GM19023 (cell line): ENCODE measurements at regions not wholly inside any gene's neighbourhood (a gene's known extent, or its start where the extent isn't known, plus 50 kb on each side); places are given as distances from the start of the nearest gene placed in this dataset.

Experiments
- ATAC-seq: cut with Tn5 transposase; IDR thresholded peaks from one replicate; pipeline ENCODE4 v1.9.1; 2021; ENCODE audit warnings: mild to moderate bottlenecking, moderate library complexity; ENCODE audit not compliant: unreplicated experiment

DNA sequence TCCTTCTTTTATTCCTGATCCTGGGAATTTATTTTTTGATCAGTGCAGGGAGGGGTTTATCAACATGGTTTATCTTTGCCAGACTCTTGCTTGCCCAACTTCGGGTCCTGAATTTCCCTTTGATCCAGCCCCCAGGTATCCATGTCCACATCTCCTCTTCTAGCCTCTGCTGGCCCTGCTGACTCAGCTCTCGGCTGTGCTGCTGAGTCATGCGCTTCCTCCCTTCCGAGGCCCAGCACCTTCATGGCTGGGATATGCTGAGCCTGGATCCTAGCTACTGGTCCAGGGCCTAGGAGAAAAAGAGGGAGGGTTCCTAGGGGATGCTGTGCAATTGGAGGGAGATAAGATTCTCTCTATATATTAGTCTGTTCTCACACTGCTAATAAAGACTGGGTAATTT is 380.7 kb upstream of the SHH start:
- no peak for ATAC-seq

DNA sequence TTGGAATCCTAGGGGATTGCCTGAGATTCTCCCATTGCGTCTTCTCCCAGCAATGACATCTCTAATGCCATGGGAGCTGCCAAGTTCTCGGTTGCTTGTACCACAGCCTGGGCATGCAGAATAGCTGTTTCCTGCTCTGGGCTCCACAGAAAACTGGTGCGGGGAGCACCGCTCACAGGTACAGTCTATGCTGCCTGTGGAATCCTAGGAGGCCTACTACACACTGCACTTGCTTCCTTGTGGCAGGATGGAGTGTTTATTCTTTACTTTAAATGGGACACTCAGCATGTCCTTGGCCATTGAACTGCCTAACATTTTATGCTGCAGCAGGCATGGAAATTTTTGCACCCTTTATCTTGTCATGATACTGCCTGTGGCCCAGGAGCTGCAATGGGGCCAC is 378.8 kb upstream of the SHH start:
- ATAC-seq, result no peak

DNA sequence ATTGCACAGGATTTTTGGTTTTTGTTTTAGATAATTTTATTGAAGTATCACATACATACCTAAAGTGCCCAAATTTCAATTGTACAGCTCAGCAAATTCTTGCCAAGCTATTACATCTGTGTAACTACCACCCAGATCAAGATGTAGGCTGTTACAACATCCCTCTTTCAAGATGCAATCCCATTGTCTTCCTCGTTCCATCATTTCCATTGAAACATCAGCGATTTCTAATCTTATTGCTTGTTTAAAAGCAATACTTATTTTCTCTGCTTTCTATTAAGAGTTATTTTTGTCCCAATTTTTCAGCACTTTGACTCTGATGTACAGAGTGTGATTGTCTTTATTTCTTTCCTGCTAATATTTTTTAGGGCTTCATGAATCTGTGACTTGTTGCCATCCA is 372.8 kb upstream of the SHH start:
- ATAC-seq, result no peak

DNA sequence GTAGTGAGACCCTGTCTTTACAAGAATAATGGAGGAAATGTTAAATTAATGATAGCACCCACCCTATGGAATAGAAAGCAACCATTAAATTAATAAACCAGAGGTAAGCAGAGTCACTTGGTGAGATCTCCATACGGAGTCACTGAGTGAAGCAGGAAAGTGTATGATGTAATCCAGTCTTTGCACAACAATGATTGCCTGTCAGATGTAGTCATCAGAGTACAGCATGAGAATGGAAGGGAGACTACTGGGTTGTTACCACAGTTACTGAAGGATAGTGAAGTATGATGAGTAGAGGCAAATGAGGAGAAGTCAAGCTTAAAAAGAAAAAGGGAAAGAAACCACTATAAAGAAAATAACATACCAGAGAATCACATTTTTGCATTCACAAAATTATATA is 371.9 kb upstream of the SHH start:
- ATAC-seq, result no peak

DNA sequence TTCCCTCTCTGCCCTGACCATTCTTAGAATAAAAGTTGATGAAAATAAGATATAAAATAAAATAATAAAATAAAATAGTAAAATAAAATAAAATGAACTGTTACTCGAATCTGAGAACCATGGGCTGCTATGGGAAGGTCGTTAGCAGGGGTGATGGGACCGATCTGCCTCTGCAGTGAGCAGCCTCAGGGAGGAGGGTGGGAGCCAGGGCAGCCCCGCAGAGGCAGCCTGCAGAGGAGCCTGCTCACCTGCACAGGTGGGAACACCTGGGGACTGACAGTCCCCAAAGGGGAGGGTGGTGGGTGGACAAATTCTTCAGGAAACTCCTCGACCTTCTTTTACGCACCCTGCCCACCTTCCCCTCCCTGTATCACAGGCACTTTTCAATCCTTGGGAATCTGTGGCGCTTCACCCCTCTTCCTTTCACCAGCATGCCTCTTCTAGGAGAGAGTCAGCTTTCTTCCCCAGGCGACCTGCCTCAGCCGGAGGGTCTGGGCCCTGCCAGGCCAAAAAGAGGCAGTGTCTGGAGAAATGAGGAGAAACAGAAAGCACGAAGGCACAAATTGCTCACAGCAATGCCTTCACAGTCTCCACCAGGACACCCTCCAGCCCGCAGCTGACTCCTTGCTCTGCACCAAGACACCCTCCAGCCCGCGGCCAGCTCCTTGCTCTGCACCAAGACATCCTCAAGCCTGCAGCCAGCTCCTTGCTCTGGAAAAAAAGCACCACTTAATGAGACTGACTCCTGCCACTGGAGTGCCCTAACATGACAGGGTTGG is 368.4 kb upstream of the SHH start:
- ATAC-seq, result no peak

DNA sequence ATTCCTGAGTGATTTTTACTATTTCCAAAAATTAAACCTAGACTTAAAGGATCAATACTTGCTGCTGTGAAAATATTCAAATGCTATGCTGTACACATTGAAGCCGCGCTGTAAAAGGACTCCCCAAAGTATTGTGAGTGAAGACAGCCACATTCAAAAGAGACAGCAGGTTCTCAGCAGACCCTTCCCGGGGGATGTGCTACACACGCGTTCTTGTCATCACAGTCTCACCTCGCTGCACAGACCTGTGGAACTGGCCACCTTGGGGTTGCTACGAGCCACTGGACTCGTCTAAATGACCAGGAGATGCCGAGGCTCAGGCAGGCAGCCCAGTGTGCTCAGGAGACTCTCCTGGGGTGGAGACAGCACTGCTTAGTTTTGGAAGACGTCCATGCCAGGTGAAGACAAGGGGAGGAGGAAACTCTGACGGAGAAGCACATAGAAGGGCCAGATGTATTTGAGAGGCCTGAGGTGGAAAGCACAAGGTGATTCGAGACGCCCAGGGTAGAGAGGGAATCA is 367.7 kb upstream of the SHH start:
- ATAC-seq, result no peak

DNA sequence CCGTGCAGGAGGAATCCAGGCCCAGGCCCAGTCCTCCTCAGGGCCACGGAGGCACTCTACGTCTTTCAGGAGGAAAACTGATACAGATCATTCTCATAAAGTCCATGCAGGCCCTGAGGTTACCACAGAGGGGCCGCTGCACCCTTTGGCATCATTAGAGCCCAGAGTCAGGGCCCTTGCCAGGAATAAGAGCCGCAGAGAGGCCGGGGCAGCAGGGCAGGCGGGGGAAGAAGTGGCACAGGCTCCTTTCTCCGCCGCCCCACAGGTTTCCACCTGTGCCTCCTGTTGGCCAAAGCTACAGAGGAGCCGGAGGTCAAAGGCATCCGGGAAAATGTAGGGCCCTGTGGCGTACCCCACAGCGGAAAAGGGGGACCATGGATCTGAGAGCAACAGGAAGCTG is 366.6 kb upstream of the SHH start:
- no peak for ATAC-seq

DNA sequence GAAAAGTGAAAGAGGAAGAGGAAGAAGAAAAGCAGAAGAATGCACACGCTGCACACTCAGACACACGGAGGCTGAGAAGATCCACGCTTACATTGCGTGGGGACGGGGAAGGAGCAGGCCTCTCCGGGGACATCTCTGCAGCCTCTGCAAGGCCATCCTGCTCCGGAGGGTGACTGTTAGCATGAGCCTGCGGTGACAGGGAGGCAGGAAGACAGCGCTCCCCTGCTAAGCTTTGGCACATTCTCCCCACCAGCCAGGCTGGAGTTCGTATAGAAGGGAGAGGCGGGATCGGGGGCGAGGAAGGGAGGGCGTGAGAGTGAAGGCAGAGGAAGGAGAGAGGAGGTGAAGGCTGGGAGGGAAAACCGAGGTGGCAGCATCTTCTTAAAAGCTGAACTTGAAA is 366.0 kb upstream of the SHH start:
- ATAC-seq, result no peak

DNA sequence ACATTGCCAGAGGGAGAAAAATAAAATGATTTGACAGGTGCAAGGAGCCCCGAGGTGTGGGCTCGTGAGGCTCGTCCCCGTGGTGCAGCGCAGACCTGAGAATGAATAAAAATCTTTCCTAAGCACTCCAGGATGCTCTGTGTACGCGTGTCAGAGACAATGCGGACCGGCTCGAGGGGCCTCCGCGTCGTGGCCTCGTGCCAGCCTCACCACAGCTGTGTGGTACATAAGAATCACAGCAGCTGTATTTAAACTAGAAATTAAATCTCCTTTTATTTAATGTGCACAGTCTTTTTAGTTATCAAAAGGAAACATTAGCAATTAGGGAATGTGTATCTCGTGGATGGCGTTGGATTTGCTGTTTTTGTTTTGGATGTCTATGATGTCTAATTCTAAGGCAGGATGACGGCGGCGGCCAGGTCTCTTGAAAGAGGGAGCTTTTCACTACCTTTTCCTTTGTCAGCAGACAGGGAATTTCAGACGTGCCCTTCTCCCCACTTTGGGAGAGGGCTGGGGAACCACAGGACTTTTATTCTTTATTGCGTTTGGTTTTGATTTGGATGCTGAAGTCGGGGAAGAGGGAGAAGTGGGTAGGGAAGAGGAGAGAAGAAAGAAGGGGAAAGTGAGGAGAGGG is 365.3 kb upstream of the SHH start:
- no peak for ATAC-seq

DNA sequence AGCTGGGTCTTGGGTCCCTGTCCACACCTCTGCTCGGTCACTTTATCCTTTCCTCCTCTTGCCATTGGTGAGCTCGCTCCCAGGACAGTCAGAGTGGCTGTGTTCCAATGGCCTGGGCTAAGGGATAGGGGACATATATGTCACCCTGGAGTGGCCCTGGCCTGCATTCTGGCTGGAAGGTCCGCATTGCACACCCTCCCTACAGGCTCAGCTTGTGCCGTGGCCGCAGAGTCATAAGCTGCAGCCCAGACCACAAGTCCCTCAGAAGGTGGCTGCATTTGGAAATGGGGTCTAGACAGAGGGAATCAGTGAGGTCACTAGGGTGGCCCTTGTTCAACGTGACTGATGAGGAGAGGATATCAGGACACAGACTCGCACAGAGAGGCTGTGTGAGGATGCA is 363.8 kb upstream of the SHH start:
- ATAC-seq, result no peak

DNA sequence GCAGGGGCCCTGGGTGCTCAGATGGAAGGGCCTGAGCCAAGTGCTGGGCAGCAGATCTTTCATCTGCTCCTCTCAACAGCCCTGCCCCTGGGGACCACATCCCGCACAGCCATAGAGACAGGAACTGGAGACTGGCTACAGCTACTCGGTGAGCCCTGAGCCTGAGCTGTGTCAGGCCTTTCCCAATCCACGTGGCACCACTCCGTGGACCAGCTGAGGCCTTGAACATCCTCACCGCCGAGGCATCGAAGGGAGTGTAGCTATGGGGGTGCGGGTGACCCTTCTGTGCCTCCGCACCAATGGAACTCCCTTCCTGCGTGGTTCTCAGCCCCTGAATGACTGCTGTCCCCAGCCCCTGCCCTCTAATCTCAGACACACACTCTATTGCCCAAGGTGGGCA is 362.7 kb upstream of the SHH start:
- no peak for ATAC-seq

DNA sequence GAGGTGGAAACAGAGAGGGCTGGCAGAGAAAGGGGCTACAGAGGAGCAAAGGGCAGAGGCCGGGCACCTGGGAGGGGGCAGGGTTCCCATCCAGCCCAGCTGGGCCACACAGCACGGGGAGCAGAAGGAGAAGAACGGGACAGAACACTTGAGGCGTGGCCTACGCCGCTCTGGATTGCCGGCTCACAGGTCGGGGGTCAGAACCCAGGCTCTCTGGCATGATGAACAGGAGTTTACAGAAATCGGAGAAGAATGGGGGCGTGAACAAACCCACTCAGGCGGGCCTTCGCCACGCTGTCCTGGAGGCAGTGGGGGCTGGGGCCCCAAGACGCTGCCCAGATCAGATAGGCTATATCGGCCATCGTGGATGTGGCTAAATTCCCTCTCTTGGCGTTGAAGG is 362.2 kb upstream of the SHH start:
- ATAC-seq, result no peak

DNA sequence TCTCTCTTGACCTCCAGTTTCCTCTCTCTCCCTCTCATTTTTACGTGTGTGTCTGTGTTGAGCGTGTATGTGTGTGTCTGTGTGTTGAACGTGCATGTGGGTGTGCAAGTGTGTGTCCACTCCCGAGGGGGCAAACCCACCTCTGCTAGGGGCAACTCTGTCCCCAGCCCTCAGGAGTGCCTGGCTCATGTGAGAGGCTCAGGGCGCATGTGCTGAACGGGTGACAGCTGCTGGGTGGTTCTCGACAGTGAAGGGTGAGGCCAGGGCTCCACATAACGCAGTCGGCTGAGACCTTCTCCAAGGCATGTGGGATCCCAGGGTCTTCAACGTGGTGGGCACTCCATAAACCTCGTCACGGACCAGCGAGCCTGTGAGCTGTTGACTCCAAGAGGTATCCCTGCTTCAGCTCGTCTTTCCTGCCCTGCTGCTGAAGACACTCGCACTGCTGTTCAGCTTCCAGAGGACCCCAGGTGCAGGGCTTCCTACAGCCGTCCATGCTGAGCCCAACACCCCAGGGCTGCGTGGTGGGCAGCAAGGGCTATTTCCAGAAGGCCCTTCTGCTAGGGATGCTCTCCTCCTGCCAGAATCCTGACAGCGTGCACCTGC is 361.6 kb upstream of the SHH start:
- no peak for ATAC-seq

DNA sequence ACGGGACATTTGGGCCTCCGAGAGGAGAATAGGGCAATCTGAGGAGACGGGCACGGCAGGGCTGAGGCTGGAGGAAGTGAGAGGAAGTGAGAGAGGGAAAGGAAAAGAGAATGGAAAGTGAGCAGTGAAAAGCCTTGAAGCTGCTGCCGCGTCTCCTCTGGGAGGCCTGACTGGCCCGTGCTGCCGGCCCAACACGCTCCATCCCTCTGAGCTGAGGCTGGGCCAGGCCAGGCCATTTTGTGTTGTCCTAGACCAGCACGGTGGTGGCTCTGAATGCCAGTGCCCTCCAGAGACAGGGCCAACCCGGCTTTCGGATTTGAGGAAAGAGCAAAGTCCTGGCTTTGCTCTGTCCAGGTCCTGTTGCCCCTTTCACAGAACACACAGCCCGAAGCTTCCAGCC is 361.1 kb upstream of the SHH start:
- ATAC-seq, result no peak

DNA sequence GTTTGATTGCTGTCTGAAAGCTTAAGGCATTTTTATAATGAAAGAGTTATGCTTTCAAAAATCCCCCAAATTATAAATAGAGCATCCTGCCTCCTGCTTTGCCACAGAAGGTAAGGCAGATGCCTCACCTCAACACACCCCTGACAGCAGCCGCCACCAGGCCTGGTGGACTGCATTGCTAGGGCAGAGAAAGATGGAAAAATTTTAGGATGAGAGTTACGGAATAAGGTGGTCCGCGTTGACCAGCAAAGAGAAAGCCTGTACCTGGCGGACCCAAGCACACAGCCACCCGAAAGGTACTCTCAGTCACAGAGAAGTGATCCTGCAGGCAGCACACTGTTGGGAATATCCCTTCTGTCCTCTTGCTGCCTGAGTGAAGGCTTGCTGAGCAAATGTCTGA is 360.4 kb upstream of the SHH start:
- ATAC-seq, result no peak

DNA sequence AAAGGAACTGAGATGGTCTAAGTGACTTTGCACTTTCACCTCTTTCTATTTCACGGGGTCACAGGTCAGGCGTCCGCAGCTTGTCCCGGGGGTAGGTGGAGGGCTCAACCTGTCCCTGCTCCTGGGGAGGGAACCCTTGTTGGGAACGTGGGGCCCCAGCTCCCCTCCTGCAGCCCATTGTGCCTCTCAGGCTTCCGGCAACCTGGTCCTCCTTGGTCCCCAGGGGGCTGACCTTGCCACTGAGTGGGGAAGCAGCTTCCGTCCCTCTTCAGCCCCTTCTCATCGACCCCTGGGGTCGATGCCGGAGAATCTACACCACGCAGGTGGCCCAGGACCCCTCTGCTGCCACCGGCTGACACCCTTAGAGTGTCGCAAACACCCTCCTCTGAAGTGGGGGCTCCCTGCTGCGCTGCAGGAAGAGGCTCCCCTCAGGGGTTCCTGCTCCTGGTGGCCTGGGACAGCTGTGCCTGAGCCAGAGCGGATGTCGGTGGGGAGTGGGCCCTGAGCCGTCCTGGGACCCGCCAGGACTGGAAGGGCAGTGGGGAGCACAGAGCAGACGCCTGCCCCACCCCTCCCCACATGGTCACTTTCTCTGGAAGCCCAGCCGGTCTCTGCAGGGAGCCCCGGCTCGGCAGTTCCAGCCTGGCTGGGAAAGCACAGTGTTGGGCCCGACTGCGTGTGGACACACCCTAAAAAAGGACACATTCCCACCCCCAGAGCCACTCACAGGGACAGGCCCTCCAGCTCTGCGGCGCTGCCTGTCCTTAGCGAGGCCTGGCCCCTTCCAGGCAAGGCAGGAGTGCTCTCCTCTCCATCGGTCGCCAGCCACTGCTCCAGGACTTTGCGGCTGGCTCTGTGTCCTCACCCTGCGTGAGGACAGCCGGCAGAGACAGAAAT is 357.5 kb upstream of the SHH start:
- ATAC-seq, result no peak

DNA sequence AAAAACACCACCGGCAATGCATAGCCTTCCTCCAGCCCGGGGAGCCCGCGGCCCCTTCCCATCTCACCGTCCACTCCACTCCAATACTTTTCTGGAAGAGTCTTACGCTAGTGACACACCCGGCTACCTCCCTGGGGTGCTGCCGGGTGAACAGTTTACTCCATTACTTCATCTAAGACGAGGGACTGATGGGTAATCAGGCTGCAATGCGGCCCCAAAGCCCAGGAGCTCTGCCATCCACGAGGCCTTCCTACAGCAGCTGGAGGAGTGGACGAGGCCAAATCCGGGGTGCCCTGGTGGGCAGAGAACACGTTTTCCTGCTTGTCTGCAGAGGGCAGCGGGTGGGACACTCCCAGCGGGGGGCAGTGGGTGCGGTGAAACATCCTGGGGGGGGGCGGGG is 356.2 kb upstream of the SHH start:
- no peak for ATAC-seq

DNA sequence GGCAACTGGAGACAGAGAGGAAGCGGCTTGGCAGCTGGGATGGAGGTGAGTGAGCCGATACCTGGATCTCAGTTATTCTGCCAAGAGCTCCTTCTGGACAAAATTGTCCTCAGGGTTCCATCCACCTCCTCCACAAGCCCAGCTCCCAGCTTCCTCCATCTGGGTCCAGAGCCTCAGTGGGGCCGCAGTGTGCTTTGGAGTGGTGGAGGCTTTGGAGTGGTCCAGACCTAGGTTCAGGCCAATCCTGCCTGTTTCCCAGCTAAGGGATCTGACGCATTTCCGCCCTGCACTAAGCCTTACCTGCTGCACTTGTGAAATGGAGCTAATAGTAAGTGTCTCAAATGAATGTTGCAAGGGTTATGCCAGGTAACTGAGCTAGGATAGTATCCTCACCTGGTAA is 355.7 kb upstream of the SHH start:
- ATAC-seq, result no peak

DNA sequence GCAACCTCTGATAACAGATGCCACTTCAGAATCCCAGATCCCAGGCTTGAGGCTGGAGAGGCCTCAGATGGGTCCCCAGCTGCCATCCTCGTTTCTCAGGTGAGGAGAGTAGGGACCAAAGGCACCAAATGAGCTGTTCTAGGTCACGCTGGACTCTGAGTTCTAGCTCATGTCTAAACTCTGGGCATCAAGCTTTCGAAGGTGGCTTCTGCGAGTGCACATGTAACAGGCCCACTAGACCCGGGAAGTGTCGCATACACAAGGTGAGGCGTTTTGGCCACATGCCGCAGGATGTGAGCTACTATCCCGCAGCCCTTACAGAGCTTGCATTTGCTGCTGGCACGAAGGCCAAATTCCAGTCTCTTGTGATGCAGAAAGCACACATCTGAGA is 355.1 kb upstream of the SHH start:
- ATAC-seq, result no peak

DNA sequence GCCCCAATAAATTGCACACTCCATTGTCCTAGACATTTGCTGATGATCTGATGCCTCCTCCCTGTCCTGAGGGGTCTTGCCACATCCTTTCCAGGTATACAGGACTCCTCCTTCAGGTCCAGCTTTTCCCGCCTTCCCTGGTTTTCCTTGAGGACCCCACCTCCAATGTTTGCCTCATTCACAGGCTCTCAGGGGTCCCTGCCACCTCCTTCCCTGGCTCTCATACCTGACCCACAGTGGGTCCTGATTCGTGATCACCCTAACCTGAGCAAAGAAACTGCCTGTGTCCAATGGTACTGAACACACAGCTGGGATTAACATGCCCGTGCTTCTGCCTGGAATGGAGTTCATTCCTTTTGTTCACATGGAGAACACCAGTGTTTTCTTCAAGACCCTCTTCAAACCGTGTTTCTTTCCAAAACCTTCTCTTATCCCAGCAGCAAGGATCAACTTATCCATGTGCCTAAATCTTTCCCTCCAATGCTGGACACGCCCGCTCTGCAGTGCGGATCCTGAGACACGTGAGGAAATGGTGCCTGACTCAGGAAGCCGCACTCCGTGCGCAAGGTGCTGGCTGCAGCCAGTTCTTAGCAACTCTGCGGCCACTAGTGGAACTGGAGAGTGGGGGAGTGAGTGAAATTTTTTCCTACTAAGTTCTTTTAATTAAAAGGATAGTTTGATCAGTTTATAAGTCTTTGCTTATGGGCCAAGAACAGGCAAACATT is 354.6 kb upstream of the SHH start:
- no peak for ATAC-seq

DNA sequence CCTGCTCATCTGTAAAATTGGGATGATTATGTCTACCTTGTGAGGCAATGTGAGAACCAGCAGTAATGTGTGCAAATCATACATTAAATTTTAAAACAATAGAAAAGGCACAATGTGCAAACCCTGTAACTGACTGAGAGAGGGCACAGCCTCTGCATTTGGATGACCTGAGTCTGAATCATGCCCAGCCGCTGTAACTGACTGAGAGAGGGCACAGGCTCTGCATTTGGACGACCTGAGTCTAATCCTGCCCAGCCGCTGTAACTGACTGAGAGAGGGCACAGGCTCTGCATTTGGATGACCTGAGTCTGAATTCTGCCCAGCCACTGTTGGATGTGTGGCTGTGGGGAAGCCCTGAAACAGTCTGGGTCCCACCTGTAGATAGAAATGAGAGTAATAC is 351.5 kb upstream of the SHH start:
- ATAC-seq, result no peak
